Keratinocyte (primary cell): ENCODE measurements at regions not wholly inside any gene's neighbourhood (a gene's known extent, or its start where the extent isn't known, plus 50 kb on each side); places are given as distances from the start of the nearest gene placed in this dataset.
A peak's percentile ranks its signal among the peaks of the same experiment; 100 is the strongest.

Source experiments
- DNase-seq: peaks from one replicate; pipeline ENCODE4 v3.0.0-alpha.2; 2011; ENCODE audit warnings: low read depth, missing footprints, low spot score
- FAIRE-seq: peaks from 2 replicates; lab custom pipeline; 2011; peaks lifted over from hg19 to GRCh38; lab: Jason Lieb, UNC
- H2AFZ ChIP-seq: 2 replicates; pipeline ENCODE4 v1.6.0; 2012; ENCODE audit warnings: low read length, control low read depth, inconsistent platforms; ENCODE audit not compliant: control insufficient read depth
- H3K27ac ChIP-seq: 2 replicates; pipeline ENCODE4 v1.5.1; 2011; ENCODE audit warnings: low read length; ENCODE audit not compliant: control insufficient read depth, insufficient read depth
- H3K27me3 ChIP-seq: 3 replicates; pipeline ENCODE4 v1.6.0; 2011; ENCODE audit warnings: low read length; ENCODE audit not compliant: control insufficient read depth, insufficient read depth; ENCODE audit errors: extremely low read depth
- H3K36me3 ChIP-seq, 2 experiments: 2 replicates in 1 of 2; 3 replicates in 1 of 2; pipeline ENCODE4 v1.5.1; 2011; ENCODE audit warnings: low read length in 2 of 2, mild to moderate bottlenecking in 1 of 2; ENCODE audit not compliant: control insufficient read depth in 2 of 2, insufficient read depth in 2 of 2; ENCODE audit errors: extremely low read depth in 1 of 2
- H3K4me1 ChIP-seq: 3 replicates; pipeline ENCODE4 v1.5.1; 2011; ENCODE audit warnings: low read length; ENCODE audit not compliant: control insufficient read depth, insufficient read depth; ENCODE audit errors: extremely low read depth
- H3K4me2 ChIP-seq: 3 replicates; pipeline ENCODE4 v1.6.0; 2011; ENCODE audit warnings: low read depth, low read length; ENCODE audit not compliant: control insufficient read depth, insufficient read depth; ENCODE audit errors: extremely low read depth
- H3K4me3 ChIP-seq, 3 experiments: fragments of 200-600 bp in 1 of 3; sonication (generic) in 1 of 3; 2 replicates in 2 of 3; 3 replicates in 1 of 3; pipeline ENCODE4 v1.5.1; 2011 to 2016; ENCODE audit warnings: low read length in 3 of 3, mild to moderate bottlenecking in 3 of 3, control low read depth in 2 of 3, inconsistent platforms in 1 of 3, low read depth in 1 of 3, mixed read lengths in 1 of 3, mixed run types in 1 of 3, moderate library complexity in 1 of 3; ENCODE audit not compliant: control insufficient read depth in 2 of 3, insufficient read depth in 2 of 3; ENCODE audit errors: extremely low read depth in 1 of 3
- H3K79me2 ChIP-seq: 2 replicates; pipeline ENCODE4 v1.6.0; 2012; ENCODE audit warnings: low read length; ENCODE audit not compliant: control insufficient read depth, insufficient read depth
- H3K9ac ChIP-seq: 3 replicates; pipeline ENCODE4 v1.6.0; 2011; ENCODE audit warnings: low read length; ENCODE audit not compliant: control insufficient read depth, insufficient read depth; ENCODE audit errors: extremely low read depth
- H3K9me1 ChIP-seq: 3 replicates; pipeline ENCODE4 v1.6.0; 2011; ENCODE audit warnings: low read length; ENCODE audit not compliant: control insufficient read depth, insufficient read depth; ENCODE audit errors: extremely low read depth
- H3K9me3 ChIP-seq: 2 replicates; pipeline ENCODE4 v1.5.1; 2012; ENCODE audit warnings: low read depth, low read length; ENCODE audit not compliant: control insufficient read depth
- H4K20me1 ChIP-seq: 3 replicates; pipeline ENCODE4 v1.6.0; 2011; ENCODE audit warnings: low read length; ENCODE audit not compliant: control insufficient read depth, insufficient read depth; ENCODE audit errors: extremely low read depth
- EZH2 ChIP-seq: IDR thresholded peaks from one replicate; pipeline ENCODE4 v1.6.1; 2012; ENCODE audit warnings: inconsistent platforms, mild to moderate bottlenecking, low read length, moderate library complexity
- dilution Hi-C: fragments of 300-500 bp; cut with MboI; formaldehyde crosslinking; loops from one replicate; pipeline ENCODE4 v1.7.0; 2020; ENCODE audit warnings: low sequenced_read_pairs; ENCODE audit not compliant: extremely low pct_ligation_motif_present
- TF ChIP-seq, protein P1 (sequence below), 3 experiments: IDR thresholded peaks in 1 of 3; conservative IDR thresholded peaks in 1 of 3; optimal IDR thresholded peaks in 1 of 3; 2 replicates in 2 of 3; 3 replicates in 1 of 3; pipeline versions ENCODE3 to v1.5.1; 2011; ENCODE audit warnings: low read length in 3 of 3, mild to moderate bottlenecking in 3 of 3, moderate library complexity in 2 of 3, control low read depth in 1 of 3, inconsistent platforms in 1 of 3; ENCODE audit not compliant: insufficient read depth in 2 of 3; ENCODE audit errors: extremely low read depth in 1 of 3

DNA sequence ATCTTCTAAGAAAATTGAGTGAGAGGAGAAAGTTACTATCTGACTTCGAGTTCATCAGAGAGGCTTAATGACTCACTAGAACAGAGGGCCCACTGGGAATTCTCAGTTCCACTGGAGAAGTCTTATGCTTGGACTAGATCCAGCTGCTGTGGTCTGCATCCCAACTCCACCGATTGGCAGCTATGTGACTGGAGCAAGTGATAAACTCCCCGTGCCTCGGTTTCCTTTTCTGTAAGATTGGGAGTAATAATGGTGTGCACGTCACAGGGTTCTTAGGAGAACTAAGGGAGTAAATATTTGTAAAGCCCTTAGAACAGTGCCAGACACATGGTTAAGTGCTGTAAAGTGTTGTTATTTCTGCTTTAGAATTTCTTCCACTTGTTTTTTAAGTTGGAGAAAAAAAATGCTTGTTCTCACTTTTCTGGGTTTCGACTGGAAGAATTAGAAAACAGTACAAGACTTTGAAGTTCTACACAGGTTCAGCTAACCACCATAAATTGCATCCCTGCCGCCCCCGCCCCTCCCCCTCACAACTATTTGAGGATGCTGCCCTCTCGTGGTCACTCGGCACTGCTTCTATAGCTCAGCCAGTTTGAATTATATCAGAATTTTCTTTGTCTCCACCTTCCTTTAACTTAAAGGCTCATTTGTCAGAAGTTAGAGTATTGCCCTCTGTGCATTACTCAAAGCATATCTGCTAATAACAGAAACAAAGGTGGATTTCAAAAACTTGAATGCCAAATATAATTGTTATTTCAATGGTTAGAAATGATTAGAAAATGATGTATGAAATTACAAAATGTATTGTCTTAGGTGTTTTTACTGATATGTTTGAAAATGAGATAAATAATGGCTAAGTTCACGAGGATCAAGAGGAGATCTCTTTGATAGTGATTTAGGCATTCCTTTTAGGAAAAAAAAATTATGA is 95.0 kb upstream of the IFNGR1 start:
- Histone ChIP-seq H3K27ac (no peak overlapping the region), H2AFZ (no peak overlapping the region), H3K79me2 (no peaks in the 10 kb centered on the region), H3K4me1 (peaks cover 5% of the 10 kb centered on the region), H3K36me3 (no peaks in the 10 kb centered on the region), H3K4me3 (no peak overlapping the region), H3K27me3 (no peaks in the 10 kb centered on the region), H3K9ac (no peak overlapping the region), H3K4me2 (no peak overlapping the region), H4K20me1 (no peaks in the 10 kb centered on the region), H3K9me1 (no peaks in the 10 kb centered on the region), H3K9me3 (no peaks in the 10 kb centered on the region)
- TF ChIP-seq EZH2, result no peak
- TF ChIP-seq, protein P1, sequence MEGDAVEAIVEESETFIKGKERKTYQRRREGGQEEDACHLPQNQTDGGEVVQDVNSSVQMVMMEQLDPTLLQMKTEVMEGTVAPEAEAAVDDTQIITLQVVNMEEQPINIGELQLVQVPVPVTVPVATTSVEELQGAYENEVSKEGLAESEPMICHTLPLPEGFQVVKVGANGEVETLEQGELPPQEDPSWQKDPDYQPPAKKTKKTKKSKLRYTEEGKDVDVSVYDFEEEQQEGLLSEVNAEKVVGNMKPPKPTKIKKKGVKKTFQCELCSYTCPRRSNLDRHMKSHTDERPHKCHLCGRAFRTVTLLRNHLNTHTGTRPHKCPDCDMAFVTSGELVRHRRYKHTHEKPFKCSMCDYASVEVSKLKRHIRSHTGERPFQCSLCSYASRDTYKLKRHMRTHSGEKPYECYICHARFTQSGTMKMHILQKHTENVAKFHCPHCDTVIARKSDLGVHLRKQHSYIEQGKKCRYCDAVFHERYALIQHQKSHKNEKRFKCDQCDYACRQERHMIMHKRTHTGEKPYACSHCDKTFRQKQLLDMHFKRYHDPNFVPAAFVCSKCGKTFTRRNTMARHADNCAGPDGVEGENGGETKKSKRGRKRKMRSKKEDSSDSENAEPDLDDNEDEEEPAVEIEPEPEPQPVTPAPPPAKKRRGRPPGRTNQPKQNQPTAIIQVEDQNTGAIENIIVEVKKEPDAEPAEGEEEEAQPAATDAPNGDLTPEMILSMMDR (optimal IDR thresholded peaks at IDR 0.05 in 1 of 3, IDR thresholded peaks at IDR 0.05 in 1 of 3, conservative IDR thresholded peaks at IDR 0.05 in 1 of 3; ENCODE audit: extremely low read depth in 1 of 3, insufficient read depth in 2 of 3, low read length in 3 of 3), result peak; percentile 66 to 89 (median 80)
- dilution Hi-C loops, result no loop called here
- no peak for DNase-seq
- FAIRE-seq, result peak; percentile 59

DNA sequence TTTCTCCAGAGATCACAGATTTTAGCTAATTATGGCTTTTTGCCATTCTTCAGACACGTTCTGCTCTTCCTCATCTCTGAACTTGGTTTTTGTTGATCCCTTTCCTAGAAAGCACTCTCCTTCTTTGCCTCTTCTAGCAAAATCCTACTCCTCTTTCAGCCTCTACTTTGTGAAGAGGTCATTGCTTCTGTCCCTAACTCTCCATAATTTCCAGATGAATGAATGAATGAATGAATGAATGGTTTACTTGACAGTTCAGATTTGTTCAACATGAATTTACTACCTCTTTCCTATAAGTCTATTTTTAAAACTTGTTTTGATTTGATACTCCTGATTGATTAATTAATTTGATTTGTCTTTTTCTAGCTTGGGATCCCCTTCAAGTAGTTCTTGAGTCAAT is 94.0 kb upstream of the IFNGR1 start:
- Histone ChIP-seq H3K4me2 (no peak overlapping the region), H3K27me3 (no peaks in the 10 kb centered on the region), H3K4me1 (peaks cover 11% of the 10 kb centered on the region), H3K27ac (no peak overlapping the region), H3K36me3 (no peaks in the 10 kb centered on the region), H2AFZ (no peak overlapping the region), H3K9ac (no peak overlapping the region), H4K20me1 (no peaks in the 10 kb centered on the region), H3K79me2 (no peaks in the 10 kb centered on the region), H3K9me3 (no peaks in the 10 kb centered on the region), H3K9me1 (no peaks in the 10 kb centered on the region), H3K4me3 (no peak overlapping the region)
- TF ChIP-seq EZH2, result no peak
- TF ChIP-seq, protein P1 (optimal IDR thresholded peaks at IDR 0.05 in 1 of 3, IDR thresholded peaks at IDR 0.05 in 1 of 3, conservative IDR thresholded peaks at IDR 0.05 in 1 of 3; ENCODE audit: extremely low read depth in 1 of 3, insufficient read depth in 2 of 3, low read length in 3 of 3), result no peak
- DNase-seq (no peak), FAIRE-seq (no peak)
- dilution Hi-C loops, result no loop called here
